GM18502 (cell line): ENCODE measurements at regions not wholly inside any gene's neighbourhood (a gene's known extent, or its start where the extent isn't known, plus 50 kb on each side); places are given as distances from the start of the nearest gene placed in this dataset.

Experiments used
- ATAC-seq: cut with Tn5 transposase; IDR thresholded peaks from one replicate; pipeline ENCODE4 v1.9.1; 2021; ENCODE audit warnings: mild to moderate bottlenecking; ENCODE audit not compliant: unreplicated experiment, poor library complexity

DNA sequence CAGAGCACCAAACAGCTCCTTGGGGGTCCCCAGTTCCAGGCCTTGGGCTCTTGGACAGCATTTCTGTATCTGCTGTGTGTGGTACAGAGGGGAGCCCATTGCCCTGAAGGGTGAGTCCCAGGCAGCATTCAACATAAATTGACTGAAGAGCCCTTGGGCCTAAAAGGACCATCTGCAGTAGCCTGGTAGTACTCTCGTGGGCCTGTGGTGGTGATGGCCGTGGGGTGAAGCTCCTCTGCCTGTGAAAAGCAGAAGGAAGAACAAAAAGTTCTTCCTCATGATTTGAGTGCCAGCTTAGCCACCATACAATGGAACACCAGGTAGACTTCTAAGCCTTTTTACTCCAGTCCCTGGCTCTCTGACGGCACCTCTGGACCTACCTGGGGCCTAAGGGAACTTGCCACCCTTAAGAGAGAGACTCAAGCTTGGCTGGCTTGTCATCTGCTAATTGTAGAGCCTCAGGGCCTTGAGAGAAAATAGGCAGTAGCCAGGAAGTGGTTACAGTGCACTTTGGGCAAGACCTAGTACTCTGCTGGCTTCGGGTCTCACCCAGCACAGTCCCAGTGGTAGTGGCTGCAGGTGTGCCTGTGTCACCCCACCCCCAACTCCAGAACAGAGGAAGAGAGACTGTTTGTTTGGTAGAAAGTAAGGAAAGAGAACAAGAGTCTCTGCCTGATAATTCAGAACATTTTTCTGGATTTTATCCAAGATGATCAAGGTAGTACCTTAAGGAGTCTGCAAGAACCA lies 84.6 kb upstream of the CERS6 start:
- peak; percentile 79 for ATAC-seq

- no peak for ATAC-seq
These were observed 82.6 kb upstream of the CERS6 start for GRCh38 chr2:168373468-168373867.

- ATAC-seq = no peak
These were observed 80.8 kb upstream of the CERS6 start for GRCh38 chr2:168375195-168375798.

- ATAC-seq = no peak
These were observed 77.0 kb upstream of the CERS6 start for GRCh38 chr2:168378960-168379669.

DNA sequence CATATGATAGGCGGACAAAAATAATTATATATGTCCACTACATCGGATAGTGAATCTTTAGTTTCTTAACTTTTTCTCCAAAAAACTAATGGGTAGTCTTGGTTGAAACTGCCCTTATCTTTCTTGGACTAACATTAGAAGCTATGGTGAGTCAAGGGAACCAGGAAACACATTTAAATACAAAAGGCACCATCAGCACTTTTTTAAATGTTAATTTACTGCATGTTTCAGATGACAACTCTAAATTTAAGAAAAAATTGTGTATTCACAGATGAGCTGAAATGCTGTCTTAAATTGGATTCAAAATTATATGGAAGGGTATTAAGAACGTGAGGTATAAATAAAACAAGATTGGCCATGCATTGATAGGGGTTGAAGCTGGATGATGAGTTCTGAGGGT lies 75.6 kb upstream of the CERS6 start:
- ATAC-seq = no peak

DNA sequence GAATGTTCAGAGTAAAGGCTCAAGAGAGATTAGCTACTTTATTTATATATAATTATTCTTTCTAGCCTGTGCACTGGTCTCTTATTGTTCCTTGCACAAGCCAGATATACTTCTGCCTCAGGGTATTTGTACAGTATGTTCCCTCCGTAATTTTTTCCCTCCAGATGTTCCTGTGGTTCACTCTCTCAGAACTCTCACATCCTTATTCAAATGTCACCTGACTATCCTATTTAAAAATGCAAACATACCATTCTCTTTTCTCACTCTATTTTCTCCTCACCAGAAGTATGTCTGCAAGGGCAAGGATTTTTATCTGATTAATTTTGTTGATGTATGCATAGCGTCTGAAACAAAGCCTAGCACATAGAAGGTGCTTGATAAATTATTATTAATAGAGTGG lies 64.0 kb upstream of the CERS6 start:
- no peak for ATAC-seq

- ATAC-seq = no peak
These were observed 63.3 kb upstream of the CERS6 start for GRCh38 chr2:168392797-168393196.

- ATAC-seq = no peak
These were observed 61.8 kb upstream of the CERS6 start for GRCh38 chr2:168394262-168394661.

GRCh38 chr2:168396131-168396530 lies 59.9 kb upstream of the CERS6 start:
- no peak for ATAC-seq

DNA sequence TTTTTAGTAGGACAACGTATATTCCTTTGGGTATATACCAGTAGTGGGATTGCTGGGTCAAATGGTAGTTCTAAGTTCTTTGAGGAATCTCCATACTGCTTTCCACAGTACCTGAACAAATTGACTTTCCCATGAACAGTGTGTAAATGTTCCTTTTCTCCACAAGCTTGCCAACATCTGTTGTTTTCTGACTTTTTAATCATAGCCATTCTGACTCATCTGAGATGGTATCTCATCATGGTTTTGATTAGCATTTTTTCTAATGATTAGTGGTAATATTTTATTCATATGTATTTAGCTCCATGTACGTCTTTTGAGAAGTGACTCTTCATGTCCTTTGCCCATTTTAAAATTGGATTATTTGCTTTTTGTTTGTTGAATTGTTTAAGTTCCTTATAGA lies 58.4 kb upstream of the CERS6 start:
- no peak for ATAC-seq

DNA sequence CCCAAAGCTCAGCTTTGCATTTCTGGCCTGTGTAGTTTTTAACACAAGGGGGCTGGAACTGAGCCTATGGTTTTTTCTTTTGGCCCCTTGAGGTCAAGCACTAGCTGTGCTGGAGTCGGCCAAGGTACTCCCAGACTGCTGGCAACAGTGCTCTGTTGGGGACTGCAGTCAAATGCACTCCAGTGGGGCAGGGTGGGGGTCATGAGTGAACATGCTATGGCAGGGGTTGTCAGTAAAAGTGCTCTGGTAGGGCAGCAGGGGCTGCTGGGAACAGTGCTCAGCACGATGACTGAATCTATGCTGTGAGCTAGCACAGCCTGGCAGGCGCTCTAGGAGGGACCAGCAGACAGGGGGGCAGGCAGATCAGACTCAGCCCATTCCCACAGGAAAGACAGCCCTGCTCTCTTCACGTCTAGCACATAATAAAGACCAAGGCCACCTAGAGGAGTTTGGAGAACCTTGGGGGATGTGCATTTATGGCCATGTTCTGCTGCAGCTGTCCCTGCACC lies 55.0 kb upstream of the CERS6 start:
- ATAC-seq = no peak

GRCh38 chr2:168401771-168402170 lies 54.3 kb upstream of the CERS6 start:
- no peak for ATAC-seq

- no peak for ATAC-seq
These were observed 53.5 kb upstream of the CERS6 start for GRCh38 chr2:168402531-168402930.

GRCh38 chr2:168403736-168404135 lies 52.3 kb upstream of the CERS6 start:
- ATAC-seq = no peak

DNA sequence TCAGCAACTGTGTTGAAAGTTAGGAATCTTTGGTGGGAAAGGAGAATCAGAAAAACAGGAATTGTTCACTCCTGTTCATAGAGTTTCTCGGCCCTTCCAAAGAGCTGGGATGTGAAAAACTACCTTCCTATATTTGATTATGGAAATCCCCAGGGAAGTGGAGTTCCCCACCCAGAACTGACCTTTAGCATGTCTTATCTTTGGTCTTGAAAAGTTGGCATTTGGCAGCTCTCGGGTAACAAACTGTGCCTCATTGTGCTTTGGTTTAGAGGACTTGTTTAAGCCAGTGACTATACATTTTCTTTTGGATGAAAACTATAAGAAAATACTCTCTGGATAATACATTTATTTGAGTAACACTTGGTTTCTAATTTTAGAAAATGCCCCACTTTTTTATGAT lies 51.3 kb upstream of the CERS6 start:
- ATAC-seq = no peak
